ENCODE measurements at regions not wholly inside any gene's neighbourhood (a gene's known extent, or its start where the extent isn't known, plus 50 kb on each side); places are given as distances from the start of the nearest gene placed in this dataset.

- TF ChIP-seq, protein P1, sequence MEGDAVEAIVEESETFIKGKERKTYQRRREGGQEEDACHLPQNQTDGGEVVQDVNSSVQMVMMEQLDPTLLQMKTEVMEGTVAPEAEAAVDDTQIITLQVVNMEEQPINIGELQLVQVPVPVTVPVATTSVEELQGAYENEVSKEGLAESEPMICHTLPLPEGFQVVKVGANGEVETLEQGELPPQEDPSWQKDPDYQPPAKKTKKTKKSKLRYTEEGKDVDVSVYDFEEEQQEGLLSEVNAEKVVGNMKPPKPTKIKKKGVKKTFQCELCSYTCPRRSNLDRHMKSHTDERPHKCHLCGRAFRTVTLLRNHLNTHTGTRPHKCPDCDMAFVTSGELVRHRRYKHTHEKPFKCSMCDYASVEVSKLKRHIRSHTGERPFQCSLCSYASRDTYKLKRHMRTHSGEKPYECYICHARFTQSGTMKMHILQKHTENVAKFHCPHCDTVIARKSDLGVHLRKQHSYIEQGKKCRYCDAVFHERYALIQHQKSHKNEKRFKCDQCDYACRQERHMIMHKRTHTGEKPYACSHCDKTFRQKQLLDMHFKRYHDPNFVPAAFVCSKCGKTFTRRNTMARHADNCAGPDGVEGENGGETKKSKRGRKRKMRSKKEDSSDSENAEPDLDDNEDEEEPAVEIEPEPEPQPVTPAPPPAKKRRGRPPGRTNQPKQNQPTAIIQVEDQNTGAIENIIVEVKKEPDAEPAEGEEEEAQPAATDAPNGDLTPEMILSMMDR (IDR thresholded peaks at IDR 0.05; ENCODE audit: insufficient read depth, low read depth, low read length) = no peak
- TF ChIP-seq EZH2 (IDR thresholded peaks at IDR 0.05; ENCODE audit: insufficient read depth, low read length) = no peak
Observed at GRCh38 chr9:7507566-7508270, 291.9 kb downstream of the DMAC1 start.

Measured in astrocyte (in vitro differentiated cells and primary cell).